Effector memory CD4-positive, alpha-beta T cell (primary cell): ENCODE measurements at regions not wholly inside any gene's neighbourhood (a gene's known extent, or its start where the extent isn't known, plus 50 kb on each side); places are given as distances from the start of the nearest gene placed in this dataset.

Experiments
- DNase-seq, 3 donors: peaks; one replicate each; pipeline ENCODE4 v3.0.0-alpha.2; 2020
- H3K27ac ChIP-seq: 2 replicates; pipeline ENCODE4 v1.7.0; 2013; ENCODE audit warnings: mild to moderate bottlenecking, low read length, moderate library complexity; ENCODE audit not compliant: insufficient read depth, poor library complexity, severe bottlenecking
- H3K27me3 ChIP-seq: replicated peaks from 2 replicates; pipeline ENCODE4 v1.7.0; 2013; ENCODE audit warnings: mild to moderate bottlenecking, low read length; ENCODE audit not compliant: insufficient read depth, control insufficient read depth, poor library complexity, severe bottlenecking
- H3K36me3 ChIP-seq: 2 replicates; pipeline ENCODE4 v1.7.0; 2013; ENCODE audit warnings: mild to moderate bottlenecking, low read length, moderate library complexity; ENCODE audit not compliant: control insufficient read depth, insufficient read depth
- H3K4me1 ChIP-seq: 2 replicates; pipeline ENCODE4 v1.7.0; 2013; ENCODE audit warnings: low read length, mild to moderate bottlenecking; ENCODE audit not compliant: control insufficient read depth, insufficient read depth, poor library complexity, severe bottlenecking
- H3K4me3 ChIP-seq: 2 replicates; pipeline ENCODE4 v1.7.0; 2013; ENCODE audit warnings: low read length, low read depth, mild to moderate bottlenecking; ENCODE audit not compliant: insufficient read depth, poor library complexity, severe bottlenecking
- H3K9me3 ChIP-seq: 2 replicates; pipeline ENCODE4 v1.7.0; 2013; ENCODE audit warnings: mild to moderate bottlenecking, low read length, moderate library complexity; ENCODE audit not compliant: control insufficient read depth

- Histone ChIP-seq H3K27me3 (no peaks in the 10 kb centered on the region), H3K4me1 (no peaks in the 10 kb centered on the region), H3K4me3 (no peak overlapping the region), H3K27ac (no peak overlapping the region), H3K9me3 (no peaks in the 10 kb centered on the region), H3K36me3 (no peaks in the 10 kb centered on the region)
- DNase-seq: no peak
Observed at GRCh38 chr9:71557310-71557709, 211.0 kb downstream of the CEMIP2 start.

GRCh38 chr9:71552480-71552879 lies 215.8 kb downstream of the CEMIP2 start:
- Histone ChIP-seq H3K9me3 (no peaks in the 10 kb centered on the region), H3K27ac (no peak overlapping the region), H3K27me3 (no peaks in the 10 kb centered on the region), H3K4me1 (no peaks in the 10 kb centered on the region), H3K36me3 (no peaks in the 10 kb centered on the region), H3K4me3 (no peak overlapping the region)
- DNase-seq: no peak

GRCh38 chr9:71549023-71549422 lies 219.3 kb downstream of the CEMIP2 start:
- no peak for DNase-seq
- Histone ChIP-seq H3K4me1 (no peaks in the 10 kb centered on the region), H3K4me3 (no peak overlapping the region), H3K9me3 (no peaks in the 10 kb centered on the region), H3K36me3 (no peaks in the 10 kb centered on the region), H3K27ac (no peak overlapping the region), H3K27me3 (no peaks in the 10 kb centered on the region)

- Histone ChIP-seq H3K27ac (no peak overlapping the region), H3K4me3 (no peak overlapping the region), H3K27me3 (no peaks in the 10 kb centered on the region), H3K9me3 (no peaks in the 10 kb centered on the region), H3K36me3 (no peaks in the 10 kb centered on the region), H3K4me1 (no peaks in the 10 kb centered on the region)
- no peak for DNase-seq
Observed at GRCh38 chr9:71544464-71544863, 223.8 kb downstream of the CEMIP2 start.

- Histone ChIP-seq H3K9me3 (no peaks in the 10 kb centered on the region), H3K27me3 (no peaks in the 10 kb centered on the region), H3K27ac (no peak overlapping the region), H3K4me3 (no peak overlapping the region), H3K36me3 (no peaks in the 10 kb centered on the region), H3K4me1 (no peaks in the 10 kb centered on the region)
- DNase-seq: no peak
Observed at GRCh38 chr9:71541436-71541835, 226.9 kb downstream of the CEMIP2 start.

- Histone ChIP-seq H3K4me1 (no peaks in the 10 kb centered on the region), H3K9me3 (no peaks in the 10 kb centered on the region), H3K4me3 (no peak overlapping the region), H3K36me3 (no peaks in the 10 kb centered on the region), H3K27ac (no peak overlapping the region), H3K27me3 (no peaks in the 10 kb centered on the region)
- no peak for DNase-seq
Observed at GRCh38 chr9:71524996-71525580, 243.2 kb downstream of the CEMIP2 start.

GRCh38 chr9:71524516-71524915 lies 243.8 kb downstream of the CEMIP2 start:
- no peaks in the 10 kb centered on the region for H3K9me3 ChIP-seq
- H3K4me1 ChIP-seq: no peaks in the 10 kb centered on the region
- no peaks in the 10 kb centered on the region for H3K27me3 ChIP-seq
- H3K4me3 ChIP-seq: no peak overlapping the region
- DNase-seq: no peak
- no peaks in the 10 kb centered on the region for H3K36me3 ChIP-seq
- H3K27ac ChIP-seq: no peak overlapping the region

- Histone ChIP-seq H3K36me3 (no peaks in the 10 kb centered on the region), H3K9me3 (no peaks in the 10 kb centered on the region), H3K27me3 (no peaks in the 10 kb centered on the region), H3K4me3 (no peak overlapping the region), H3K4me1 (no peaks in the 10 kb centered on the region), H3K27ac (no peak overlapping the region)
- DNase-seq: no peak
Observed at GRCh38 chr9:71521132-71521531, 247.2 kb downstream of the CEMIP2 start.

GRCh38 chr9:71519098-71519696 lies 249.1 kb downstream of the CEMIP2 start:
- Histone ChIP-seq H3K4me3 (no peak overlapping the region), H3K36me3 (no peaks in the 10 kb centered on the region), H3K27me3 (no peaks in the 10 kb centered on the region), H3K9me3 (no peaks in the 10 kb centered on the region), H3K4me1 (no peaks in the 10 kb centered on the region), H3K27ac (no peak overlapping the region)
- no peak for DNase-seq

- no peaks in the 10 kb centered on the region for H3K4me1 ChIP-seq
- no peak overlapping the region for H3K27ac ChIP-seq
- H3K36me3 ChIP-seq: no peaks in the 10 kb centered on the region
- no peak overlapping the region for H3K4me3 ChIP-seq
- no peaks in the 10 kb centered on the region for H3K9me3 ChIP-seq
- no peak for DNase-seq
- H3K27me3 ChIP-seq: no peaks in the 10 kb centered on the region
Observed at GRCh38 chr9:71518045-71518827, 250.1 kb downstream of the CEMIP2 start.
